HG03108 (cell line): ENCODE measurements at regions not wholly inside any gene's neighbourhood (a gene's known extent, or its start where the extent isn't known, plus 50 kb on each side); places are given as distances from the start of the nearest gene placed in this dataset.

ENCODE experiments used
- ATAC-seq: cut with Tn5 transposase; IDR thresholded peaks from one replicate; pipeline ENCODE4 v1.9.1; 2021; ENCODE audit warnings: moderate library complexity; ENCODE audit not compliant: unreplicated experiment

- ATAC-seq: no peak
These were observed 76.0 kb downstream of the ATPSCKMT start for GRCh38 chr5:10173716-10174115.

GRCh38 chr5:10172247-10172646 is 77.4 kb downstream of the ATPSCKMT start:
- no peak for ATAC-seq

- no peak for ATAC-seq
These were observed 80.3 kb downstream of the ATPSCKMT start for GRCh38 chr5:10169359-10169758.

- ATAC-seq: no peak
These were observed 81.4 kb downstream of the ATPSCKMT start for GRCh38 chr5:10168254-10168653.

- no peak for ATAC-seq
These were observed 81.9 kb downstream of the ATPSCKMT start for GRCh38 chr5:10167806-10168205.

GRCh38 chr5:10166392-10166791 is 83.3 kb downstream of the ATPSCKMT start:
- no peak for ATAC-seq

DNA sequence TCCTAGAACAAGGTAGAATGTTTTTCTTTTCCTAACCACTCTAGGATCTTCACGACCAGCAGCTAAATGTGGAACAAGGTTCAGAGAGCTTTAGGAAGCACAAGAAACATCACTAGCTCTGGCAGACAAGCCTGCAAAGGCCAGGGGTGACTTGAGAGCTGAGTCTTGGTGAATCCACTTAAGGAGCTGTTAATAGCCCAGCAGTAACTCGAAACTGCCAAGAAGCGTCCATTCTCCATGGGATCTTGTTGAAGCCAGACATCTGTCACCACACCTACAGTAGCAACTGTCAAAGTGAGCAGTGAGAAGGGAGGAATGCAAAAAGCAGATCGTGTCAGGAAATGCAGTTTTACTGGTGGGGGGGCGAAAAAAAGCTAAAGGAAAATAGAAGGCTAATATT is 87.2 kb downstream of the ATPSCKMT start:
- ATAC-seq: no peak

DNA sequence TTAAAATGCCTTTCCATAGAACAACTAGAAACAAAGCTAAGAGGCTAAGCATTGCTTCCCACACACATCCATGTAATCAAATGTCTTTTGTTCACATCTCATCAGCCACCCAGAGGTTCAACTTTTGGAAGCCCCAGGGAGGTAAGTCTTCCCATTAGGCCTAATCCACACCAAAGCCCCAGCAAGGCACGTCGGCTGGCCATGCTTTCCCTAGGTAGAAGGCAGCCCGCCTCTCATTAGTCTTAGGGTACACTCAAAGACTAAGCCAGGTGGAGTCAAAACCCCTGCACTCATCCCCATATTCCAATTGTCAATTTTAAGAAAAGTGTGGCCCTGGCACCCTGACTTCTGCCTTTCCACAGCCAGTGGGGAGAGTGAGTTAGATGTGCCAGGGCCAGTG is 87.9 kb downstream of the ATPSCKMT start:
- no peak for ATAC-seq

DNA sequence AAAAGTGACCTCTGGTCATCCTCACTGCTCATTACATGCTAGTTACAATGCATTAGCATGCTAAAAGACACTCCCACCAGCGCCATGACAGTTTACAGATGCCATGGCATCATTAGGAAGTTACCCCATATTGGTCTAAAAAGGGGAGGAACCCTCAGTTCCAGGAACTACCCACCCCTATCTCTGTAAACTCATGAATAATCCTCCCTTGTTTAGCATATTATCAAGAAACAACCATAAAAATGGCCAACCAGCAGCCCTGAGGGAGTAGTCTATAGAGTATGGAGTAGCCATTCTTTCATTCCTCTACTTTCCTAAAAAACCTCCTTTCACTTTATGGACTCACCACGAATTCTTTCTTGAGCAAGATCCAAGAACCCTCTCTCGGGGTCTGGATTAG is 89.4 kb downstream of the ATPSCKMT start:
- no peak for ATAC-seq

- no peak for ATAC-seq
These were observed 90.8 kb downstream of the ATPSCKMT start for GRCh38 chr5:10158886-10159285.

DNA sequence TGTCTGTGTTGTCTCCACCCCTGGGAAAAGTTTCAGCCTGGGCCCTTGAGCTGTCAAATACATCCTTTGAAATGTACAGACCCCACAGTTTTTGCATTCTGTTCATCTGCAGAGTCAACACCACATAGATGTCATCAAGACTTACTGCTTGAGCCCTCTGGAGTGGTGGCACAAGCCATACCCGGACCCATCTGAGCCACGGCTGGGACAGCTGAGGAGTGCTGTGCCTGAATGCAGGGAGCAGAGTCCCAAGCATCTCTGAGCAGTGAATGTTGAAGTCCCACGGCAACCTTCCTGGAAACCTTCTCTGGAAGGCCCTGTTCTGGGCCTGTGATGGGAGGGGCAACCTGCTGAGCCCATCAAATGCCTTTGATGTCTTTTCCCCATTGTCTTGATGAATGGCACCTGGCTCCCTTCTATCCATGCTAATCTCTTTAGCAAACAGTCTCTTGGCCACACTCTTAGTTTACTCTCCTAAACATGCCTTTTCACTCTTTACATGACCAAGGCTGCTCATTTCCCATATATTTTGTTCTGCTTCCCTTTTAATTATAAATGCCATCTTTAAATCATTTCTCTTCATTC is 92.5 kb downstream of the ATPSCKMT start:
- ATAC-seq: no peak

- ATAC-seq: no peak
These were observed 93.6 kb downstream of the ATPSCKMT start for GRCh38 chr5:10155897-10156667.

- ATAC-seq: no peak
These were observed 95.7 kb downstream of the ATPSCKMT start for GRCh38 chr5:10153808-10154537.

DNA sequence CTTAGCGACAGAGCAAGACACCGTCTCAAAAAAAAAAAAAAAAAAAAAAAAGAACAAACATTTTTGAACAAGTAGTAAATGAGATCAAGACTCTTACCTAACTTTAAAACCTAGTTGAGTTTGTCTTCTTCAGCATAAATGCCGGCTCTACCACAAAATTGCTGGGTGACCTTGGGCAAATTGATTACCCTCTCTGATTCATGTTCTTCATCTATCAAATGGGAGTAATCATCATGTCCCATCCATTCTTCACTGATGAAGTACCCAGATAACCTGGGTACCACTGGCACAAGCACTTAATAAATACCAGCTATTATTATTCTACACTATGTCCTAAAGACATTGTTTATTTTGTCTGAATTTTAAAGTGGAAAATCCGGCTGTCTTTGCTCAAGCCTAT is 96.3 kb downstream of the ATPSCKMT start:
- ATAC-seq: no peak

- ATAC-seq: no peak
These were observed 98.0 kb downstream of the ATPSCKMT start for GRCh38 chr5:10151656-10152055.

- no peak for ATAC-seq
These were observed 99.8 kb downstream of the ATPSCKMT start for GRCh38 chr5:10149911-10150310.

- ATAC-seq: no peak
These were observed 103.7 kb downstream of the ATPSCKMT start for GRCh38 chr5:10145923-10146401.

GRCh38 chr5:10144040-10144439 is 105.6 kb downstream of the ATPSCKMT start:
- ATAC-seq: no peak

- ATAC-seq: no peak
These were observed 109.3 kb downstream of the ATPSCKMT start for GRCh38 chr5:10140195-10140973.

DNA sequence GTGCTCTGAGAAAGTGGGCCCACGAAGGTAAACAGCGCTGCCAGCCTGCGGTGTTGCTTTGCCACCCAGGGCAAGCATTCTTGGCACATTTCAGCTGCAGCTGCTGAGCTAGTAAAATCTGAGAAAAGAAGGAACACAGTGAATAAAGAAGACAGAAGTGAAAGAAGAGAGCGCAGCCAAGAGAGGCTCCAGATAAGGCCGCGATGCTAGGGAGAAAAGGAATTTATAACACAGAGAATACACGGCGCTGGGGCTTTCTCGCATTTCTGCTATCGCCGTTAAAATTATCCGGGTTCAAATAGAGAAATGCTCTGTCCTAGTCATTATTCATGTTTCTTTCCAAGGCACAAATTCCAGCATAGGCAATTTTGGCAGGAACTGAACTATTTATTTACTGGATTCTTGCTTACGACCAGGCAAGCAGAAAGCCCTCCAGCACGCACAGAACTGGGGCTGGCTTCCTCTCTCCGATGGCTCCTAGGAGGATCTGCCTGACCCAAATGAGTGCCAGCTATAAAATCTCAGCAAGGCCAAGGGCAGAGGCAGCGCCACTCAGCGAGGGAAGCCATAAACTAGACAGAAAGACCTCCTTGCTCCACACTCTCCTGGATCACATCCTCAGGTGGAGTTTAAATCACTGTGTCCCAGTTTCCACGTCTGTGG is 111.2 kb downstream of the ATPSCKMT start:
- ATAC-seq: no peak

DNA sequence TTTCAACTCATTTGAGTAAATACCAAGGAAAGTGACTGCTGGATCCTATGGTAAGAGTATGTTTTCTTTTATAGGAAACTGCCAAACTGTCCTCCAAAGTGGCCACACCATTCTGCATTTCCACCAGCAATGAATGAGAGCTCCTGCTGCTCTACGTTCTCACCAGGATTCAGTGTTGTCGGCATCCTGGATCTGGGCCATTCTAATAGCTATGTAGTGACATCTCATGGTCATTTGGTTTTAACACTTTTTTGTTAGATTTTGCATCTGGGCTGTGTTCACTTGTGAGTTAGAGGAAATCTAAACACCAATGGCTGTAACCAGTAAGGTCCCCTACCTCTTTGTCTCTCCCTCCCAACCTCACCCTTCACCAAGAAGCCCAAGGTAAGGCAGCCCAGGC is 115.9 kb downstream of the ATPSCKMT start:
- no peak for ATAC-seq
